ENCODE measurements at regions not wholly inside any gene's neighbourhood (a gene's known extent, or its start where the extent isn't known, plus 50 kb on each side); places are given as distances from the start of the nearest gene placed in this dataset.

GRCh38 chr15:60057554-60057953, 53.4 kb downstream of the FOXB1 start:
- DNase-seq: no peak

GRCh38 chr15:60059186-60059585, 55.1 kb downstream of the FOXB1 start:
- DNase-seq: no peak

- no peak for DNase-seq
Observed at GRCh38 chr15:60061758-60062157, 57.6 kb downstream of the FOXB1 start.

GRCh38 chr15:60062826-60063225, 58.7 kb downstream of the FOXB1 start:
- DNase-seq: no peak

- DNase-seq: no peak
Observed at GRCh38 chr15:60065951-60066350, 61.8 kb downstream of the FOXB1 start.

GRCh38 chr15:60070838-60071493, 66.9 kb downstream of the FOXB1 start:
- DNase-seq: no peak

- no peak for DNase-seq
Observed at GRCh38 chr15:60072826-60073465, 68.8 kb downstream of the FOXB1 start.

- DNase-seq: no peak
Observed at GRCh38 chr15:60073466-60073840, 69.3 kb downstream of the FOXB1 start.

- no peak for DNase-seq
Observed at GRCh38 chr15:60074181-60074885, 70.2 kb downstream of the FOXB1 start.

- no peak for DNase-seq
Observed at GRCh38 chr15:60076045-60076444, 71.9 kb downstream of the FOXB1 start.

- no peak for DNase-seq
Observed at GRCh38 chr15:60076582-60077276, 72.6 kb downstream of the FOXB1 start.

GRCh38 chr15:60077581-60078359, 73.7 kb downstream of the FOXB1 start:
- no peak for DNase-seq

GRCh38 chr15:60079210-60079609, 75.1 kb downstream of the FOXB1 start:
- DNase-seq: no peak

- no peak for DNase-seq
Observed at GRCh38 chr15:60081976-60082375, 77.9 kb downstream of the FOXB1 start.

GRCh38 chr15:60083318-60083717, 79.2 kb downstream of the FOXB1 start:
- DNase-seq: no peak

GRCh38 chr15:60086681-60087429, 82.7 kb downstream of the FOXB1 start:
- DNase-seq: no peak

GRCh38 chr15:60087561-60087960, 83.5 kb downstream of the FOXB1 start:
- no peak for DNase-seq

- DNase-seq: no peak
Observed at GRCh38 chr15:60090747-60091146, 86.6 kb downstream of the FOXB1 start.

GRCh38 chr15:60091157-60091556, 87.0 kb downstream of the FOXB1 start:
- DNase-seq: no peak

- DNase-seq: no peak
Observed at GRCh38 chr15:60091911-60092310, 87.8 kb downstream of the FOXB1 start.

- DNase-seq: no peak
Observed at GRCh38 chr15:60093273-60094067, 89.4 kb downstream of the FOXB1 start.

All from DMS79 (cell line).